GM18505 (cell line): ENCODE measurements at regions not wholly inside any gene's neighbourhood (a gene's known extent, or its start where the extent isn't known, plus 50 kb on each side); places are given as distances from the start of the nearest gene placed in this dataset.

ENCODE experiments used
- ATAC-seq: cut with Tn5 transposase; IDR thresholded peaks from one replicate; pipeline ENCODE4 v1.9.1; 2021; ENCODE audit not compliant: unreplicated experiment
- POLR2A ChIP-seq: IDR thresholded peaks from 4 replicates; pipeline ENCODE4 v1.6.1; 2011; ENCODE audit warnings: borderline replicate concordance; ENCODE audit not compliant: insufficient read depth, insufficient read length; ENCODE audit errors: extremely low read depth

DNA sequence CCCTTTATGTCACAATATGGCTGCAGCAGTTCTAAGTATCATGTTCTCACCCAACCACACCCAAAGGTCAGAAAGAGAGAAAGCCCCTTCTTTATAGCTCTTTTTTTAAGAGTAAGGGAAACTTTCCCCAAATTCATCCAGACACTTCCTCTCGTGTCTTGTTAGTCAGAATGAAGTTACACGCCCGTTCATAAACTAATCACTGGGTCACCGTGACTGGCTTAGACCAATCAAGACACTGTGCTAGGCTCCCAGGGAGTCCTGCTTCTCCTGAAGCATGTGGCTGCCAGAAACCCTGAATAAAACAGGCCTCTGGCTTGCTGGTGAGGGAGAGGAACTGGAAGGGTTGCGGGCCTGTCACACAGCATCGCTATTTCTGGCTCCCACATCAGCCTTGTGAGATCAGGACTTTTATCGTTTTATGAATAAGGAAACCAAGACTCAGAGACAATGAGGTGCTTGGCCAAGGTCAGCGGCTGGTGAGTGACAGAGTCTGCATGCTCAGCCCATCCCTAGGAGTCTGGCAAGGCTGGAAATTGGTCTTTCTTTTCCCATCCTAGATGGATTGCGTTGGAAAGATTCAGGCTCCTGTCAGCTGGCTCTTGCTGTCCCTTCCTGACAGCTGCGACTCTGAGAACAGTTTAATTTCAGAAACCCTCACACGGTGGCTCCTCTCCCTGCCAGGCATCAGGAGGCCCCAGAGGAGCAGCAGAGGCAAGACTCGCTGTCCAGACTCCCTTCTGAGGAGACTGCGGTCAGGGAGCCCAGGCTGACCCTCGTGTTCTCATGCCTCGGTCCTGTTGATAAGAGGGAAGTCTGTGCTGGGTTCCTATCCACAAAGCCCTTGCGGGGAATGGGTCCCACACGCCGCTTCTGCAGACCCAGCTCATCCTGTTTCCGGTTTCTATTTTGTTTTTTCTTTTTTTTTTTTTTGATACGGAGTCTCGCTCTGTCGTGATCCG, 104.5 kb upstream of the TAF1B start:
- no peak for ATAC-seq
- no peak for TF ChIP-seq POLR2A

DNA sequence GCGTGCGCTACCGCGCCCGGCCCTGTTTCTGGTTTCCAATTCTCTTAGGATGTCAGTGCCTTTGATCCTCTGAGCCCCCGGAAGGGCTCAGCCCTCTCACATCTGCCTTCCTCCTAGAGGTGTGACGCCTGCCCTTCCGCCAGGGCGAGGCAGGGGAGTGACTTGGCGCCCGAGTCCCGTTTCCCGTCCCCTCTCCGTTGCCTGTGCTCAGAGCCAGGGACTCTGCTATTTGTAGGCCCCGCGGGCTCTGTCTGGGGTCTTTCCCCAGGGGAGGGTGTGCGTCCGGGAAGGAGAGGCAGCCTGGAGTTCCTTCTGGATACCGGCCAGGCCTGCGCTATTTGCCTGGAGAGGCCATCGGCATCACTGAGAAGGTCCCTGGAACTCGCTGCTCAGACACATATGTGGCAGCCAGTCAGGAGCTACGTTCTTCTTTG, 103.7 kb upstream of the TAF1B start:
- no peak for TF ChIP-seq POLR2A
- ATAC-seq = no peak

DNA sequence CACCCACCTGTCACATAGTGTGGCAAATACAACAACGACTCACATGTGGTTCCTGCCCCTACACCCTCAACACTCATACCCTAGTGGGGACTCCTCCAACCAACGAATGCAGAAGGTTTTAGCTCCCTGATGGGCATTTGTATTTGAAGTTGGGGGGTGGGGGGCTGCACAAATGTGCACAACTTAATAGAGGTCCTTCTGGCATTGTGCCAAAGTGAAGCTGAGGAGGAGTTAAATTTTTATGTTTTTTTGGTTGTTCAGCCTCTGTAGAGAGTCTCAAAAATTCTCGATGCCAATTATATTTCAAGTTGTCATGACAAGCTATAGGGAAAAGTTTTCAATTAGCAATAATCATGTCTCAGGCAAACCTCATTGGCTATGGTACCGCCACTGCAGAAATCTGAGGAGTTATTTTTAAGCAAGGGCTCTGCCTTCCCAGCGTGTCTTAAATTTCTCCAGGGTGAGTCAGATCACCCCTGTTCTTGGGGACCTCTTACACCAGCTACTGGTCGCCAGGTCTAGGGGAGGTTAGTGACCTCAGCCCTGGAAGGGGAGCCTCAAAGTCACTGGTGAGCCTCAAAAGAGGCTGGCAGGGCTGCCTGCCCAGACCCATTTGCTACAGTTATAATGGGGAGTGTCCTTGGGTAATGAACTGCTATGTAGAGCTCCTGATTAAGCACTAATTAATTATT, 102.7 kb upstream of the TAF1B start:
- no peak for ATAC-seq
- no peak for TF ChIP-seq POLR2A

- TF ChIP-seq POLR2A = no peak
- no peak for ATAC-seq
Measured at GRCh38 chr2:9741110-9741509, 102.2 kb upstream of the TAF1B start.

- TF ChIP-seq POLR2A = no peak
- no peak for ATAC-seq
Measured at GRCh38 chr2:9742601-9743000, 100.7 kb upstream of the TAF1B start.

GRCh38 chr2:9744256-9745004, 98.8 kb upstream of the TAF1B start:
- TF ChIP-seq POLR2A = no peak
- no peak for ATAC-seq

DNA sequence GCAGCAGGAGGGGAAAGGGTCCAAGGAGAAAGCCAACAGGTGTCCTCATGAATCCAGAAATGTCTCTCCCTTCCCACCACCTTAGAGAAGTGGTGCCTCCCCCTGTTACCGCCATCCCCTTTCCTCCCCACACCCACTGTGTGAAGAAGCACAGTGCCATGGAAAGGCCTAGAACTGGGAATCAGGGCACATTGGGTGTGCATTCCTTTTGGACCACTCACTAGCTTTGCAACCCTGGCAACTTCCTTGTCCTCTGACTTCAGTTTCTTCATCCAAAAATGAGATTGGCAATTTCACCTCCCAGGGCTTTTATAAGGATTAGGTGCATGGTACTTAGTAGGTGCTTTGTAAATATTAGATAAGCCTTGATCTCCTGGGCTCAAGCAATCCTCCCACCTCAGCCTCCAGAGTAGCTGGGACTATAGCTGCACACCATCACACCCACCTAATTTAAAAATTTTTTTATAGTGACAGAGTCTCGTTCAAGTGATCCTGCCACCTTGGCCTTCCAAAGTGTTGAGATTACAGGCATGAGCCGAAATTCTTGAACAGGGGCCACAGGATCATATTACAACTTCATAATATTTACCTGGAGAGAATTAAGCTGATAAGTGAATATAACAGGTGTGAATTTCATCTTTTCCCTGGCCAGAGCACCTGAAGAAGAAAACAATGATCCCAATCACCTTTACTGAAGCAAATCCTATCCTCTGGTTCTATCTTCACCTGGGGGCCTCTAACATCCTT, 97.9 kb upstream of the TAF1B start:
- TF ChIP-seq POLR2A = no peak
- ATAC-seq = no peak

- no peak for TF ChIP-seq POLR2A
- no peak for ATAC-seq
Measured at GRCh38 chr2:9747396-9747795, 95.9 kb upstream of the TAF1B start.

DNA sequence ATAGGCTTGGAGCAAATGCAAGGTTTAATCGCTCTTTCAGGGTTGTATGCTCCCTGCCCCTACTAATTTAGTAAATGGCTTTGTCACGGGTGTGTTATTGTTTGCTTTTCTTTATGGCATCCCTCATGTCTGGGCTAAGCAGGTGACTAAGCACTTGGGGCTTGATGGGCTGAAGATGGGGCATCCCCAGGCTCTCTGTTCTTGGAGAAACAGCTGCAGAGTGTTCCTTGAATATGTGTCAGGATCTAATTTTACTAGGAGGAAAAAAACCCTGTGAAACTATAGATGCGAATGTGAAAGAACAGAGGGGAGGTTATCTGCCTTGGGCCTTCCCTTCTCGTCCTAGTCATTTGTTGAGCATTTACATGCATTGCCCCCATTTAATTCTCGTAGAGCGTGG, 94.7 kb upstream of the TAF1B start:
- no peak for ATAC-seq
- TF ChIP-seq POLR2A = no peak

DNA sequence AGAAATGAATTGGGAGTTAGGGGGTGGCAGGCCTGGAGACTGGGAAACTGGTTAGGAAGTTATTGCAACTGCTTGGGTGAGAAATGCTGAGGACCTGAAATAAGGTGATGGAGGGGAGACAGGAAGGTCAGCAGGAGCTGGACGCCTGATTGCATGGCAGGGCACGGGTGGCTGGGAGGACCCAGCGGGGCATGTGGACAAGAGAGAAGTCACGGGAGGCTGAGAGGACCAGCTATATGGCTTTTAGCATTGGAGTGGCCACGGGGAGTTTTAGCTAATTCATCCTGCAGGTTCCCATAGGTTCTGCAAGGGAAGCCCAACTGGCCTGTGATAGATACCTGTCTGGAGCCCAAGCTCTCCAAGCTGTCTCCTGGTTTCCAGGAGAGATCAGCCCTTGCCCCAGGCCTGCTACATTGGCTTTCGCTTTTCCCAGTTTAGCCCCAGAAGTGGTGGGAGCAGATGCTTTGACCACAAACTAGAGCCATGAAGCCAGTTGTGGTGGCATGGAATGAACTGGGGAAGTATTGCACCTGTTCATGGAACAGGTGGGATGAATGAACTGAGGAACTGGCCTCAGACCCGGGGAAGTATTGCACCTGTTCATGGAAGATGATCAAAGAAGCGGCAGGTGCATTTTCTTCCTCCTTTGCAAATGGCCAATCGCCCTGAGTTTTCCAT, 93.6 kb upstream of the TAF1B start:
- no peak for ATAC-seq
- no peak for TF ChIP-seq POLR2A

GRCh38 chr2:9750224-9751215, 92.8 kb upstream of the TAF1B start:
- TF ChIP-seq POLR2A = no peak
- no peak for ATAC-seq
